ENCODE measurements at regions not wholly inside any gene's neighbourhood (a gene's known extent, or its start where the extent isn't known, plus 50 kb on each side); places are given as distances from the start of the nearest gene placed in this dataset.
"Not testable (repeated sequence)": the region's sequence is repeated elsewhere in the genome, so short reads cannot be mapped to it uniquely, and the experiment has no call there.

DNA sequence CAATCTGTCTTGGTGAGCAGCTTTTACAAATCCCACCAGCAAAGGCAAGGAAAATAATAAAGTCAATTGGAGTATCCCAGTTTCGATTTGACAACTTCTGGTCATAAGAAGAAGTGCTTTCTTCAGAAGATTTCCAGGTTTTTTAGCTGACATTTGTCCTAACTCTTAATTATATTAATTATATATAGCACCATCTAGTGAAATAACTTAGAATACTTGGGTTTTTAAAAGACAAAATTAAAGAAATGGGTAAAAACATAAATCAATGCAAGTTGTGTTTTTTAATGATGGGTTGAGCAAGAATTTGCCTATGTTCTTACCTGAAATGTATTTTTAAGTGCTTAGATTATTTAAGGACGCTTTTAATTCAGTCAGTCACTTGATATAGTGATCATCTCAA lies 421.8 kb downstream of the ACTL7B start:
- H3K4me3 ChIP-seq (ENCODE audit: low read length) = no peak overlapping the region
- no peaks in the 10 kb centered on the region for H4K20me1 ChIP-seq (ENCODE audit: insufficient read depth, low read length)
- H3K4me2 ChIP-seq (ENCODE audit: low read length) = no peak overlapping the region
- no peaks in the 10 kb centered on the region for H3K79me2 ChIP-seq (ENCODE audit: low read length)
- H3K36me3 ChIP-seq (replicated peaks; ENCODE audit: low read depth, low read length) = no peaks in the 10 kb centered on the region
- H3K4me1 ChIP-seq (ENCODE audit: low read length) = no peaks in the 10 kb centered on the region
- H2AFZ ChIP-seq (ENCODE audit: low read depth, low read length) = no peak overlapping the region
- TF ChIP-seq, protein P1, sequence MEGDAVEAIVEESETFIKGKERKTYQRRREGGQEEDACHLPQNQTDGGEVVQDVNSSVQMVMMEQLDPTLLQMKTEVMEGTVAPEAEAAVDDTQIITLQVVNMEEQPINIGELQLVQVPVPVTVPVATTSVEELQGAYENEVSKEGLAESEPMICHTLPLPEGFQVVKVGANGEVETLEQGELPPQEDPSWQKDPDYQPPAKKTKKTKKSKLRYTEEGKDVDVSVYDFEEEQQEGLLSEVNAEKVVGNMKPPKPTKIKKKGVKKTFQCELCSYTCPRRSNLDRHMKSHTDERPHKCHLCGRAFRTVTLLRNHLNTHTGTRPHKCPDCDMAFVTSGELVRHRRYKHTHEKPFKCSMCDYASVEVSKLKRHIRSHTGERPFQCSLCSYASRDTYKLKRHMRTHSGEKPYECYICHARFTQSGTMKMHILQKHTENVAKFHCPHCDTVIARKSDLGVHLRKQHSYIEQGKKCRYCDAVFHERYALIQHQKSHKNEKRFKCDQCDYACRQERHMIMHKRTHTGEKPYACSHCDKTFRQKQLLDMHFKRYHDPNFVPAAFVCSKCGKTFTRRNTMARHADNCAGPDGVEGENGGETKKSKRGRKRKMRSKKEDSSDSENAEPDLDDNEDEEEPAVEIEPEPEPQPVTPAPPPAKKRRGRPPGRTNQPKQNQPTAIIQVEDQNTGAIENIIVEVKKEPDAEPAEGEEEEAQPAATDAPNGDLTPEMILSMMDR (IDR thresholded peaks at IDR 0.05; ENCODE audit: low read depth, low read length) = 0 out of 2 replicates have a peak, but pooled peaks have one; percentile 5
- no peak for TF ChIP-seq EZH2phosphoT487 (IDR thresholded peaks at IDR 0.05; ENCODE audit: low read depth)
- H3K27ac ChIP-seq (ENCODE audit: low read length) = no peak overlapping the region
- H3K9me3 ChIP-seq (ENCODE audit: insufficient read depth, low read length) = peaks cover 3% of the 10 kb centered on the region; the same call in 1 of the 2 replicates
- no peak overlapping the region for H3K9ac ChIP-seq (ENCODE audit: low read length)
- peaks cover 11% of the 10 kb centered on the region for H3K27me3 ChIP-seq (ENCODE audit: low read depth, low read length)

DNA sequence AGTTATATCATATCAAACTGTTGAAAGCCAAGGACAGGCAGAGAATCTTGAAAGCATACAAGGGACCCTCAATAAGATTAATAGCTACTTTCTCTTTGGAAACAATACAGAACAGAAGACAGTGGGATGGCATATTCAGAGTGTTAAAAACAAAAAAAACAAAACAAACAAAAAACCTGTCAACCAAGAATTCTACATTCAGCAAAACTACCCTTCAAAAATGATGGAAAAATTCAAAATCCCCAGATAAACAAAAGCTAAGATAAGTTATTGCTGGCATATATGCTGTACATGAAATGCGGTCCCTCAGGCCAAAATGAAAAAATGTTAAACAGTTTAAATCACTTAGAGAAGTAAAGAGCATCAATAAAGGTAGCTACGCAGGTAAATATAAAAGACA lies 425.1 kb downstream of the ACTL7B start:
- Histone ChIP-seq H3K4me1 (ENCODE audit: low read length) (no peaks in the 10 kb centered on the region), H4K20me1 (ENCODE audit: insufficient read depth, low read length) (no peaks in the 10 kb centered on the region), H3K4me3 (ENCODE audit: low read length) (no peak overlapping the region), H3K9me3 (ENCODE audit: insufficient read depth, low read length) (peaks cover 3% of the 10 kb centered on the region; the same call in 1 of the 2 replicates), H3K79me2 (ENCODE audit: low read length) (no peaks in the 10 kb centered on the region), H3K9ac (ENCODE audit: low read length) (no peak overlapping the region), H2AFZ (ENCODE audit: low read depth, low read length) (no peak overlapping the region), H3K27ac (ENCODE audit: low read length) (no peak overlapping the region), H3K27me3 (ENCODE audit: low read depth, low read length) (peaks cover 6% of the 10 kb centered on the region; the same call in 1 of the 2 replicates), H3K4me2 (ENCODE audit: low read length) (no peak overlapping the region), H3K36me3 (replicated peaks; ENCODE audit: low read depth, low read length) (no peaks in the 10 kb centered on the region)
- TF ChIP-seq EZH2phosphoT487 (IDR thresholded peaks at IDR 0.05; ENCODE audit: low read depth) = no peak

DNA sequence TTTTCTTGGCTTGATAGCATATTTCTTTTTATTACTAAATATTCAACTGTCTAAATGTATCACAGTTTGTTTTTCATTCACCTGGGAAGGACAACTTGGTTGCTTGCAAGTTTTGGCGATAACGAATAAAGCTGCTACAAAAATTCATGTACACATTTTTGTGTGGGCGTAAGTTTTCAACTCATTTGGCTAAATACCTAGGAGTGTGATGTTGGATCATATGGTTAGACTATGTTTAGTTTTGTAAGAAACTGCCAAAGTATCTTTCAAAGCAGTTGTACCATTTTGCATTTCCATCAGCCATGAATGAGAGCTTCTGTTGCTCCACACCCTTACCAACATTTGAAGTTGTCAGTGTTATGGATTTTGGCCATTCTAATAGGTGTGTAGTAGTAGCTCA lies 428.0 kb downstream of the ACTL7B start:
- no peak overlapping the region for H3K27ac ChIP-seq (ENCODE audit: low read length)
- no peaks in the 10 kb centered on the region for H3K79me2 ChIP-seq (ENCODE audit: low read length)
- no peak overlapping the region for H3K4me2 ChIP-seq (ENCODE audit: low read length)
- TF ChIP-seq, protein P1 (IDR thresholded peaks at IDR 0.05; ENCODE audit: low read depth, low read length) = no peak
- no peak for TF ChIP-seq EZH2phosphoT487 (IDR thresholded peaks at IDR 0.05; ENCODE audit: low read depth)
- peaks cover 3% of the 10 kb centered on the region; the same call in 1 of the 2 replicates for H3K9me3 ChIP-seq (ENCODE audit: insufficient read depth, low read length)
- H3K4me1 ChIP-seq (ENCODE audit: low read length) = no peaks in the 10 kb centered on the region
- H3K36me3 ChIP-seq (replicated peaks; ENCODE audit: low read depth, low read length) = no peaks in the 10 kb centered on the region
- H3K9ac ChIP-seq (ENCODE audit: low read length) = no peak overlapping the region
- H4K20me1 ChIP-seq (ENCODE audit: insufficient read depth, low read length) = no peaks in the 10 kb centered on the region
- H3K4me3 ChIP-seq (ENCODE audit: low read length) = no peak overlapping the region
- H2AFZ ChIP-seq (ENCODE audit: low read depth, low read length) = no peak overlapping the region
- no peaks in the 10 kb centered on the region for H3K27me3 ChIP-seq (ENCODE audit: low read depth, low read length)

DNA sequence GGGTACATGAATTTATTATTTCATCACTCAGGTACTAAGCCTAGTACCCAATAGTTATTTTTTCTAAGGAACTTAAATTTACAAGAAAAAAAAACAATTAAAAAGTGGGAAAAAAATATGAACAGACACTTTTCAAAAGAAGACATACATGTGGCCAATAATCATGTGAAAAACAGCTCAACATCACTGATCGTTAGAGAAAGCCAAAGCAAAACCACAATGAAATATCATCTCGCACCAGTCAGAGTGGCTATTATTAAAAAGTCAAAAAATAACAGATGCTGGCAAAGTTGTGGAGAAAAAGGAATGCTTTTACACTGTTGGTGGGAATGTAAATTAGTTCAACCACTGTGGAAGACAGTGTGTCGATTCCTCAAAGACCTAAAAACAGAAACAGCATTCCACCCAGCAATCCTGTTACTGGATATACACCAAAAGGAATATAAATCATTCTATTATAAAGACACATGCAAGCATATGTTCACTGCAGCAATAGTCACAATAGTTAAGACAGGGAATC lies 429.3 kb downstream of the ACTL7B start:
- not testable (repeated sequence) for H3K4me3 ChIP-seq (ENCODE audit: low read length); H4K20me1 ChIP-seq (ENCODE audit: insufficient read depth, low read length); H3K9ac ChIP-seq (ENCODE audit: low read length); H3K4me1 ChIP-seq (ENCODE audit: low read length); H3K9me3 ChIP-seq (ENCODE audit: insufficient read depth, low read length); H3K4me2 ChIP-seq (ENCODE audit: low read length); H3K27ac ChIP-seq (ENCODE audit: low read length); H3K36me3 ChIP-seq (replicated peaks; ENCODE audit: low read depth, low read length); H3K79me2 ChIP-seq (ENCODE audit: low read length); H3K27me3 ChIP-seq (ENCODE audit: low read depth, low read length); H2AFZ ChIP-seq (ENCODE audit: low read depth, low read length)

DNA sequence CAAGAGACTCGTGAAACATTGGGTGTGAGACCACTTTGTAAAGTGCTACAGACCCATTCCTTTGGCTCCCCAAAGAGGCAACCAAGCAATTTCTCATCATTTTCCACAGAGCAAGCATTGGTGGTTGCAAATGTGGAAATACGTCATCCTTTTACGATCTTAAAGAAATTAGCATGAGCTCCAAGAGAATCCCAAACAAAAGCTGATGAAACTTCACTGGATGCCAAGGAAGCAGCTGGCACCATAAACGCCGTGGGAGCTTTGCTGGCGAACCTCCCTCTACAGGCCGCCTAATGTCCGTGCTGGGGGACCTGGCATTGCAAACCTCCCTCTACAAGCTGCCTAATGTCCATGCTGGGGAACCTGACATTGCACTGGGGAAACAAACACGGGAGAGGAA lies 432.4 kb downstream of the ACTL7B start:
- TF ChIP-seq EZH2phosphoT487 (IDR thresholded peaks at IDR 0.05; ENCODE audit: low read depth) = no peak
- TF ChIP-seq, protein P1 (IDR thresholded peaks at IDR 0.05; ENCODE audit: low read depth, low read length) = no peak
- Histone ChIP-seq H3K27ac (ENCODE audit: low read length) (no peak overlapping the region), H3K79me2 (ENCODE audit: low read length) (no peaks in the 10 kb centered on the region), H3K9ac (ENCODE audit: low read length) (no peak overlapping the region), H3K9me3 (ENCODE audit: insufficient read depth, low read length) (no peaks in the 10 kb centered on the region), H3K27me3 (ENCODE audit: low read depth, low read length) (no peaks in the 10 kb centered on the region), H2AFZ (ENCODE audit: low read depth, low read length) (no peak overlapping the region), H3K4me1 (ENCODE audit: low read length) (no peaks in the 10 kb centered on the region), H3K4me3 (ENCODE audit: low read length) (no peak overlapping the region), H3K36me3 (replicated peaks; ENCODE audit: low read depth, low read length) (no peaks in the 10 kb centered on the region), H4K20me1 (ENCODE audit: insufficient read depth, low read length) (no peaks in the 10 kb centered on the region), H3K4me2 (ENCODE audit: low read length) (no peak overlapping the region)
